ENCODE measurements at regions not wholly inside any gene's neighbourhood (a gene's known extent, or its start where the extent isn't known, plus 50 kb on each side); places are given as distances from the start of the nearest gene placed in this dataset.
"Not testable (repeated sequence)": the region's sequence is repeated elsewhere in the genome, so short reads cannot be mapped to it uniquely, and the experiment has no call there.

GRCh38 chr9:41321277-41321676 lies 132.2 kb upstream of the ZNG1F start:
- H3K9me2 ChIP-seq (ENCODE audit: insufficient read depth); H3K4me2 ChIP-seq; H3K4me1 ChIP-seq (replicated peaks; ENCODE audit: insufficient read depth); POLR2A ChIA-PET (ENCODE audit: unreplicated experiment); H3K36me3 ChIP-seq (ENCODE audit: low read depth); DNase-seq; H2AFZ ChIP-seq; H3K27me3 ChIP-seq (ENCODE audit: insufficient read depth, low read depth); H4K20me1 ChIP-seq (ENCODE audit: insufficient read depth); H3K79me2 ChIP-seq (ENCODE audit: low read depth); CTCF ChIA-PET; H3K27ac ChIP-seq; H3K9me3 ChIP-seq (ENCODE audit: insufficient read depth, low read depth); BruUV-seq (replicated peaks); intact Hi-C loops (cut with micrococcal nuclease; ENCODE audit: unreplicated experiment); H3F3A ChIP-seq (ENCODE audit: insufficient read depth, low read depth); H3K4me3 ChIP-seq: not testable (repeated sequence)

GRCh38 chr9:41308953-41309352 lies 119.8 kb upstream of the ZNG1F start:
- intact Hi-C loops (cut with micrococcal nuclease; ENCODE audit: unreplicated experiment); CTCF ChIA-PET: not testable (repeated sequence)

GRCh38 chr9:41285744-41286143 lies 96.6 kb upstream of the ZNG1F start:
- H3K79me2 ChIP-seq (ENCODE audit: low read depth); H3K27me3 ChIP-seq (ENCODE audit: insufficient read depth, low read depth); H3K9me3 ChIP-seq (ENCODE audit: insufficient read depth, low read depth); H3K4me1 ChIP-seq (replicated peaks; ENCODE audit: insufficient read depth); H4K20me1 ChIP-seq (ENCODE audit: insufficient read depth); intact Hi-C loops (cut with micrococcal nuclease; ENCODE audit: unreplicated experiment); POLR2A ChIA-PET (ENCODE audit: unreplicated experiment); CTCF ChIA-PET; H2AFZ ChIP-seq; H3K27ac ChIP-seq; H3F3A ChIP-seq (ENCODE audit: insufficient read depth, low read depth); H3K4me2 ChIP-seq; H3K9me2 ChIP-seq (ENCODE audit: insufficient read depth); BruUV-seq (replicated peaks); DNase-seq; H3K4me3 ChIP-seq; H3K36me3 ChIP-seq (ENCODE audit: low read depth): not testable (repeated sequence)

More at GRCh38 chr9:41308953-41309352, 119.8 kb upstream of the ZNG1F start:
- H4K20me1 ChIP-seq (ENCODE audit: insufficient read depth); H3K9me2 ChIP-seq (ENCODE audit: insufficient read depth); H3K27ac ChIP-seq; H3F3A ChIP-seq (ENCODE audit: insufficient read depth, low read depth); H3K36me3 ChIP-seq (ENCODE audit: low read depth); H3K4me3 ChIP-seq; H3K79me2 ChIP-seq (ENCODE audit: low read depth); H3K4me1 ChIP-seq (replicated peaks; ENCODE audit: insufficient read depth); POLR2A ChIA-PET (ENCODE audit: unreplicated experiment); BruUV-seq (replicated peaks); H2AFZ ChIP-seq; H3K27me3 ChIP-seq (ENCODE audit: insufficient read depth, low read depth); DNase-seq; H3K9me3 ChIP-seq (ENCODE audit: insufficient read depth, low read depth); H3K4me2 ChIP-seq: not testable (repeated sequence)

- H4K20me1 ChIP-seq (ENCODE audit: insufficient read depth); CTCF ChIA-PET: not testable (repeated sequence)
These were observed 91.5 kb upstream of the ZNG1F start for GRCh38 chr9:41280299-41281238.

GRCh38 chr9:41279437-41279836 lies 90.3 kb upstream of the ZNG1F start:
- H3K4me1 ChIP-seq (replicated peaks; ENCODE audit: insufficient read depth); H3K4me2 ChIP-seq; CTCF ChIA-PET; intact Hi-C loops (cut with micrococcal nuclease; ENCODE audit: unreplicated experiment); H2AFZ ChIP-seq; H3K9me3 ChIP-seq (ENCODE audit: insufficient read depth, low read depth); H3K9me2 ChIP-seq (ENCODE audit: insufficient read depth); H3K4me3 ChIP-seq; POLR2A ChIA-PET (ENCODE audit: unreplicated experiment); H3K27ac ChIP-seq; DNase-seq; H3K36me3 ChIP-seq (ENCODE audit: low read depth); H3K79me2 ChIP-seq (ENCODE audit: low read depth); BruUV-seq (replicated peaks); H3K27me3 ChIP-seq (ENCODE audit: insufficient read depth, low read depth); H4K20me1 ChIP-seq (ENCODE audit: insufficient read depth); H3F3A ChIP-seq (ENCODE audit: insufficient read depth, low read depth): not testable (repeated sequence)

More at GRCh38 chr9:41280299-41281238, 91.5 kb upstream of the ZNG1F start:
- H3K4me3 ChIP-seq; intact Hi-C loops (cut with micrococcal nuclease; ENCODE audit: unreplicated experiment); H3K9me2 ChIP-seq (ENCODE audit: insufficient read depth); DNase-seq; POLR2A ChIA-PET (ENCODE audit: unreplicated experiment); H3K79me2 ChIP-seq (ENCODE audit: low read depth); H3F3A ChIP-seq (ENCODE audit: insufficient read depth, low read depth); H3K36me3 ChIP-seq (ENCODE audit: low read depth); H2AFZ ChIP-seq; H3K4me2 ChIP-seq; H3K27me3 ChIP-seq (ENCODE audit: insufficient read depth, low read depth); H3K9me3 ChIP-seq (ENCODE audit: insufficient read depth, low read depth); H3K4me1 ChIP-seq (replicated peaks; ENCODE audit: insufficient read depth); H3K27ac ChIP-seq; BruUV-seq (replicated peaks): not testable (repeated sequence)

GRCh38 chr9:41279033-41279432 lies 89.9 kb upstream of the ZNG1F start:
- DNase-seq; H3K27ac ChIP-seq; H3K79me2 ChIP-seq (ENCODE audit: low read depth); H3F3A ChIP-seq (ENCODE audit: insufficient read depth, low read depth); H3K36me3 ChIP-seq (ENCODE audit: low read depth); H3K9me2 ChIP-seq (ENCODE audit: insufficient read depth); H3K4me1 ChIP-seq (replicated peaks; ENCODE audit: insufficient read depth); H2AFZ ChIP-seq; CTCF ChIA-PET; intact Hi-C loops (cut with micrococcal nuclease; ENCODE audit: unreplicated experiment); H4K20me1 ChIP-seq (ENCODE audit: insufficient read depth); H3K4me3 ChIP-seq; H3K9me3 ChIP-seq (ENCODE audit: insufficient read depth, low read depth); H3K27me3 ChIP-seq (ENCODE audit: insufficient read depth, low read depth); H3K4me2 ChIP-seq; BruUV-seq (replicated peaks); POLR2A ChIA-PET (ENCODE audit: unreplicated experiment): not testable (repeated sequence)

- H2AFZ ChIP-seq; DNase-seq; POLR2A ChIA-PET (ENCODE audit: unreplicated experiment): not testable (repeated sequence)
These were observed 84.6 kb upstream of the ZNG1F start for GRCh38 chr9:41273549-41274267.

More at GRCh38 chr9:41273549-41274267, 84.6 kb upstream of the ZNG1F start:
- H3K79me2 ChIP-seq (ENCODE audit: low read depth); H3K4me2 ChIP-seq; intact Hi-C loops (cut with micrococcal nuclease; ENCODE audit: unreplicated experiment); H3K4me1 ChIP-seq (replicated peaks; ENCODE audit: insufficient read depth); BruUV-seq (replicated peaks); H3K4me3 ChIP-seq; H3K9me3 ChIP-seq (ENCODE audit: insufficient read depth, low read depth); H4K20me1 ChIP-seq (ENCODE audit: insufficient read depth); H3K36me3 ChIP-seq (ENCODE audit: low read depth); CTCF ChIA-PET; H3K27me3 ChIP-seq (ENCODE audit: insufficient read depth, low read depth); H3K27ac ChIP-seq; H3K9me2 ChIP-seq (ENCODE audit: insufficient read depth); H3F3A ChIP-seq (ENCODE audit: insufficient read depth, low read depth): not testable (repeated sequence)
